GM18519 (cell line): ENCODE measurements at regions not wholly inside any gene's neighbourhood (a gene's known extent, or its start where the extent isn't known, plus 50 kb on each side); places are given as distances from the start of the nearest gene placed in this dataset.

Experiments used
- ATAC-seq: cut with Tn5 transposase; IDR thresholded peaks from one replicate; pipeline ENCODE4 v1.9.1; 2021; ENCODE audit warnings: mild to moderate bottlenecking, moderate library complexity; ENCODE audit not compliant: unreplicated experiment, low FRiP score

- ATAC-seq: no peak
These were observed 164.3 kb downstream of the NTMT2 start for GRCh38 chr1:170310014-170310405.

GRCh38 chr1:170310951-170311350 is 165.2 kb downstream of the NTMT2 start:
- ATAC-seq: no peak

DNA sequence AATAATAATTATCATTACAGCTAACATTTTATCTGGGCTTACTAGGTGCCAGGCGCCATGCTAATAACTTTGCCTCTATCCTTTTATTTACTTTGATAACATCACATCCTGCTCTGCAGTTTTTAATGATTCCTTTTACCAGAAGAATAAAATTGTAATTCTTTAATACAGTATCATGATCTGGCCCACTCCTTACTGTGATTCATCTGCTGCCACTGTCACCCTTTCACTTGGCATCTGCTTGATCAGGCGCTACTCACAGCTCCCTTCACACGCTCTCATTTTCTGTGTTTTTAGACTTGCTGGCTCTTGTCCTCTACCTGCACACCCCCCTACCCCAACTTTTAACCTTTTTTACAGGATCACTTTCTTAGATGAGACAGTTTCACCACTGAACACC is 167.5 kb downstream of the NTMT2 start:
- no peak for ATAC-seq

DNA sequence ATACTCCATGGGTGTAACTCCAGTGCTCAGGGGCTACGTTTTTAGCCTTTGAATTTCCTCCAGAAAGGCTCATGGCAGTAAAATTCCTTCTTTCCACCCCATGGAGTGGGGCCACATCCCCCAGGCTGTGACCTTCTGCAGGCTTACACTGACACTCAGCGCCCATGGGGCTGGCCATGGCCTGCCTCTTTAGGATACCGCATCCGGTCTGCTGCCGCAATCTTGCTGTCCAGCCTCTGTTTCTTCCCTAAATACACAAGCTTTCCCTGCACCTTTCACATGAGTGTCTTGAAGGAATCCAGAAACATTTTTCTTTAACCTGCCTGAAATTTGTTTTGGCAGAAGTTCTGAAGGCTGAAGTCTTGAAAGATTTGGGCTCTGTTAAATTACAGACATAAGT is 170.5 kb downstream of the NTMT2 start:
- no peak for ATAC-seq

DNA sequence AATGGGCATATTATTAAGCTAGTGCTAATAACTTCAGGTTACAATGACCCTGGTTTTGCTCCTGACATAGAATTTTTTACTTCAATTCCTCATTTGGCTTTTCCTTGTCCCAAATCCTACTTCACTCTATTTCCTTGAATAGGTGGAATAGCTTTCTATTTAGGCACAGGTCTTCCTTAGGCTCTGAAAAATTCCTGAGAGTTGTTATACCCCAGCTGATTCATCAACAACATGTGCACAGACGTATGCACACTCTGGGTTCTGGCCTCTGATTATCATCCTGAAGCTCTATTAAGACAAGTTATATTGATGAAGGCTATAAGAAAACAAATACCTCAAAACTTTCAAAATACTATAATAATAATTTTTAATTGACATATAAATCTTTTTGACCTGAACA is 172.4 kb downstream of the NTMT2 start:
- ATAC-seq: no peak

DNA sequence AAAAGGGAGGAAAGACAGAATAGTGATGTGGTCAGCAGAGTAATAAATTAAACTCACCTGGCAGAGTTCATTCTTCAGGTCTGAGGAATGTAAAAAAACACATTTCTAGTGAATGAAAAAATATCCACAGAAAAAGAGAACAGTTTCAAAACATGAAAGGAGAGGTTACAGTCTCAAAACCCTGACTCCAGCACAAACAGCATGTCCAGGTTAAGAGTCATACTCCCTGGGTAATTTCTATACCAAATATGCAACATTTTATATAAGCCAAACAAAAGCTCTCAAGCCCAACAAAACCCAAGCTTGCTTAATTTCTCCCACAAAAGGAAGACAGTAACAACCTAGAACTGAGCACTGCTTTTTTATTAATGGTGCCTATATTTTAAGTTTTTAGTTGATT is 173.0 kb downstream of the NTMT2 start:
- ATAC-seq: no peak

GRCh38 chr1:170321113-170321512 is 175.4 kb downstream of the NTMT2 start:
- no peak for ATAC-seq

DNA sequence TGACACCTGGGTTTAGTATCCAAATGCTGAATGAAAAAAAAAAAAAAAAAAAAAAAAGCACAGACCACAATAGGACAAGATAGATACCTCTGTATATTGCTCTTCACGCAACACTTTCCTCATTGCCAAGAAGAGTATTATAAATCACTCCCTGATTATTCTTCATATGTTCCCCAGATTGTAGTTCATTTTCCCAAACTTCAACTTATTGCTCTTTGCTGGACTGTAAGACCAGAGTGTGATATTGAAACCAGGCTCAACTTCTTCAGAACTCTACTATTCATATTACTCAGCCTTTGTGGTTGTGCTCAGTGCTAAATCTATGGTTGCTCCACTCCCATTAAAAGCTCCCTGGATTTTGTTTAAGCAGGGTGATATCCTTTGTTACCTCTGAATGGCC is 180.4 kb downstream of the NTMT2 start:
- ATAC-seq: no peak

DNA sequence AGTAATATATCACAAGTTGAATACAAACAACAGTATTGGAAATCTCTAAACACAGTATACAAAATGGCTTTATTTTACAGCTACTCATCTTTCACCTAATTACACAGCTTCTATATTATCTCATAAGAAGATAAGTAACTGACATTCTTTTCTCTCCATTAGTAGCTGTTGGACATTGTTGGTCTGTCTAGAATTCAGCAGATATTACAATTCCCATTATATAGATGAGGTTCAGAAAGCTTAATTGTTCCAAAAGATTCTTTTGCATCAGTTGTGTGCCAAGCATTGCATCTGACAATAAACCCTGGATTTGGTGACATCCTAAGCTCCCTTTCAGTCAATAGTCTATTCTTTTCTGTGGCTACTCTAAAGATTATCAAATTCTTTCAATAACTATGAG is 187.0 kb downstream of the NTMT2 start:
- ATAC-seq: no peak

DNA sequence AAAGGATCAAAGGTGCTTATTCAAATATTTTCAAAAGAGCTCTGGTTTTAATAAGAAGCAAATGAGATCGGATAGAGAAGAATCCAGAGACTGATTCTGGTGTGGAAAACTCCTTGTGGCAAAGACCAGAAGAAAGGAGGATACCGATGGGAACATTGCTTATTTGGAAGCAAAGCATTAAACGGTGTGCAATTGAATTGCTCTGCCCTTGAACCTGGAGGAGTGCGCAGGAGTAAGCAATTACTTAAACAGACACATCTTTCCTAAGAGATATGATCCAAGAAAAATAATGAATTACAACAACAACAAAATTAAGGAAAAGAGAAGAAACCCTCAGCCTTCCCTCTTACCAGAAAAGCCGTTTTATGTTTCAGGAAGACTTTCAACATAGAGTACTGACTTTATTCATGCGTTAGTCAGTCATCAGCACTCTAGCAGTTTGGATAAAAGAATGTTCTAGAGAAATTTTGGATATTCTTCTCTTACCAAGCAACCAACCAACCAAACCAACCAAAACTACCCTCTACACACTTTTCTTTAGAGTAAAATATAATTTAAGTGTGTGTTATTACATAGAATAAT is 191.7 kb downstream of the NTMT2 start:
- no peak for ATAC-seq

GRCh38 chr1:170339534-170339933 is 192.4 kb upstream of the GORAB start:
- no peak for ATAC-seq

- no peak for ATAC-seq
These were observed 191.7 kb upstream of the GORAB start for GRCh38 chr1:170340308-170340707.

DNA sequence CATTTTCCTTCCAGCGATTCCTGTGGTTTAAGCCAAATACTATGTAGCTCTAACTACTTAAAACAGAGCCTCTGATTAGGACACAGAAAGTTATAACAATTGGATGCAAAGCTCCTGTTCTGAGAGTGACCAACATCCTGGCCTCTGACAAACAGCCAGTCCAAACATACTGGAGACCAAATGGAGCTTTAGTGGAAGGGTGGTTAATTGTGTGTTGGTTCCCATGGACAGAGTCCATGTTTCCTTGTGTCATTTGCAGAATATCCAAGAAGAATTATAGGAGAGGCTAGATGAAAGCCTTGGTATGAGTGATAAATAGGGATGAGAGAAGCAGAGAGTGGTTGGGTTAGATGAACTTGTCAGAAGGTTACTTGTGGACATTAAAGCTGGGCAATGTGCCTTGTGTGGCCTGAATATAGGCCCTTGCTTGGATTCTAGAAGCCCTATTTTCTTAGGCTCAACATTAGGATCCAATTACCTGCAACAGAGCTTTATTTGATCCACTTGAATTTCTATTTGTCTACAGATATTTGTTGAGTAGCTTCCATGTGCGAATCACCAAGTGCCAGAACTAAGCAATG is 180.5 kb upstream of the GORAB start:
- ATAC-seq: no peak

DNA sequence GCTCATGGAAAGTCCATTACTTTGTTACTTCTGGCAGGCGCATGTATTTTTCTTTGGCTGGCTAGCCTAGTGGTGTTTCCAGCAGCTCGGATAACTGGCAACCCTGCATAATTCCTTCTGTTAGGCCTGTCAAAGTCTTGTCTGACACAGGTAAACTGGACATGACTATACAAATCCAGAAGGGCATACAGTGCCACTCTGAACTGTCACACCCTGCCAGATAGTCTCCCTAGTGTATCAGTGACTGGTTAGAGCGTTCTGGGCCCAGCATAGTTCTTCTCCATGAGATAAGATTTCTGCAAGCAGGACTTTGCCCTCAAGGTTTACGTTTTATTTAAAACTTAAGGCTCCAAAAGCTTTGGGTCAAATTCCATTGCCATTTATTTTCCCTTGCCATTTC is 177.7 kb upstream of the GORAB start:
- ATAC-seq: no peak

DNA sequence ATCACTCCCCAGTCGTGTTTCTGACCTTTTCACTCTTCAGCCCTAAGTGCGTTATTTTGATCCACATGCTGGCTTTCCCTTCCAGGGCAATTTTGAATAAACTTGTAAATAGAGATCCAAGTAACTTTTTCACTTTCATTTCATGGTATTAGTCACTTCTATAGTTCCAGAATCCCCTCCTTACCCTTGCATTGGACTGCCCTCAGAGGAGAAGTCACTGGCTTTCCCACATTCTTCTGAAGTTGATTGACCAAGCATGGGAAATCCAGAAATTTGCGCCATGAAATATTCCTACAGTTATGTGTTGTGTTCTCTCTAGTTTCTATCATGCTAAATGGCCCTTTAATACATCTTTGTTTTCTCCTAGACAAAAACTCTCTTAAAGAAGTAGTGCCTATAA is 177.3 kb upstream of the GORAB start:
- no peak for ATAC-seq

GRCh38 chr1:170355267-170355801 is 176.6 kb upstream of the GORAB start:
- ATAC-seq: no peak

GRCh38 chr1:170356585-170356984 is 175.4 kb upstream of the GORAB start:
- no peak for ATAC-seq

DNA sequence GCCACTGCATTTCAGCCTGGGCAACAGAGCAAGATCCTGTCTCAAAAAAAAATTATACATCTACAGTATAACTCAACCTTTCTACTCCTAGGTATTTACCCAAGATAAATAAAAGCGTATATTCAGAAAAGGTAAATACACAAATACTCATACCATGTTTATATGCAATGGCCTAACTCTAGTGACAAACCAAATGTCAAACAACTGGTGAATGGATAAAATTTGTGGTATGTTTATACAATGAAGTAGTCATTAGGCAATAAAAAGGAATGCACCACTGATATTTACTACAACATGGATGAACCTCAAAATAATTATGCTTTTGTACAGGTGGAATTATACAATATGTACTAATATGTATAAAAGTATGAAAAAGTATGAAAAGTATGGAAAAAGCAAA is 174.2 kb upstream of the GORAB start:
- no peak for ATAC-seq

DNA sequence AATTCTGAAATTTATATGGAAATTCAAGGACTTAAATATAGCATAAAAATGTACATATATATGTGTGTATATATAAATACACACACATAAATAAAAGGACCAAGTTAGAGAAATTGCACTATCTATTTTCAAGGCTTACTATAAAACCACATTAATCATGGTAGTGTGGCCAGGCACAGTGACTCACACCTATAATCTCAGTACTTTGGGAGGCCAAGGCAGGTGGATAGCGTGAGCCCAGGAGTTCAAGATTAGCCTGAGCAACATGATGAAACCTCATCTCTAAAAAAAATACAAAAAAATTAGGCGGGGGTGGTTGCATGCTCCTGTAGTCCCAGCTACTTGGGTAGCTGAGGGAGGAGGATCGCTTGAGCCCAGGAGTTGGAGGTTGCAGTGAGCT is 171.4 kb upstream of the GORAB start:
- no peak for ATAC-seq

DNA sequence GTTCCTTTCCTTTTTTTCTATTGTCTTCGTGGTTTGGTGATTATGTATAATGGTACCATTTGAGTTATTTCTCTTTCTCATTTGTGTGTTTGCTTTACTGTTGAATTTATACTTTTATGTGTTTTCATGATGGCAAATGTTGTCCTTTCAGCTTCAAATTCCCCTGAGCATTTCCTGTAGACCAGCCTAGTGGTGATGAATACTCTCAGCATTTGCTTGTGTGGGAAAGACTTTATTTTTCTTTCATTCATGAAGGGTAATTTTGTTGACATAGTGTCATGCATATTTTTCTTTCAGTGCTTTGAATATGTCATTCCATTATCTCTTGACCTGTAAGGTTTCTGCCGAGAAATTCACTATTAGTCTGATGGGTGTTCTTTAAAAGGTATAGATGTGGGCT is 166.6 kb upstream of the GORAB start:
- no peak for ATAC-seq

DNA sequence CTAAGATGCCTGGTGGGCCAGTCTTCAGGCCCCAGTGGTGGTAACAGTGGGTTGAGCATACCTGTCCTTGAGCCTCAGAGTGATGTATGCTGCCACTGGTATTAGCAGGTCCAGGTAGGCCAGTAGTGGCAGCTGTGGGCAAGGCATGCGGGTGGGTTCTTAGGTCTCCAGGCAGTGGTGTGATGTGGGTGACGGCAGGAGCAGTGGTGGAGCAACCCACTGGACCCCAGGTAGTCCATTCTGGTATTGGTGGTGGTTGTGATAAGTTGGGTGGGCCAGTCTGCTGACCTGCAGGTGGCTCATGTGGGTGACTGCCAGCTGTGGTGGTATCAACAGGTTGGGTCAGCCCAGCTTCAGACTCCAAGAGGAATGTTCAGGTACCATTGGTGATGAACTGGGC is 165.0 kb upstream of the GORAB start:
- no peak for ATAC-seq

- ATAC-seq: no peak
These were observed 164.4 kb upstream of the GORAB start for GRCh38 chr1:170367615-170368014.

GRCh38 chr1:170369000-170369399 is 163.0 kb upstream of the GORAB start:
- ATAC-seq: no peak
